Dermis blood vessel endothelial cell (primary cell): ENCODE measurements at regions not wholly inside any gene's neighbourhood (a gene's known extent, or its start where the extent isn't known, plus 50 kb on each side); places are given as distances from the start of the nearest gene placed in this dataset.
A peak's percentile ranks its signal among the peaks of the same experiment; 100 is the strongest.
"Not testable (repeated sequence)": the region's sequence is repeated elsewhere in the genome, so short reads cannot be mapped to it uniquely, and the experiment has no call there.

ENCODE experiments used
- DNase-seq: peaks from one replicate; pipeline ENCODE4 v3.0.0; 2010

DNA sequence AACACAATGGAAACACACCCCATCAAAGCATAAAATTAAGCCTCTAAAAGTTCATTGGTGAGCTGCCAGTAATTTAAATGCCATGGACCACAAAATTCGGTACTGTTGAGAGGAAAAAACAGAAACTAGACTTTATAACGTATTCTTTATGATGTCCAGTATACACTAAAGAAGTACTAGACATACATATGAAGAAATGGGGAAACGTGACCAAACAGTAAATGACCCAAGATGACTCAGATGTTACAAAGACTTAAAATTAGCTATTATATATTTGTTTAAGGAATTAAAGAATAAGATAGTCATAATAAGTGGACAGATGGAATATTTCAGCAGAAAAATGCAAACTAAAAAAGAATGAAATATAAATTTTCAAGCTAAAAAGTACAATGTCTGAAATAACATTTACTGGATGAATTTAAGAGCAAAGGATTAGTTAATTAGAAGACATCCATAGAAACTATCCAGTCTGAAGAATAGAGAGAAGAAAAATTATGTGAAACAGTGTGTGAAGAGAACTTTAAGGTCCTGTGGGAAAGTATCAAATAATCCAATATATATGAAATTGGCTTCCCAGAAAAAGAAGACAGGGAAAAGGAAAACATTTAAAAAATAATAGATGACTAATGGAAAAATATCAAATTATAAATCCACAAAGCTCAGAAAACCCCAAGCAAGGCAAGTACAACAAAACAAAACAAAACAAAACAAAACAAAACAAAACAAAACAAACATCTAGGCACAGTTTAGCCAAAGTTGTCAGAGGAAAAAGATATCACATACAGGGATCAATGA lies 69.4 kb downstream of the SAMD9 start:
- no peak for DNase-seq

- no peak for DNase-seq
These were observed 70.2 kb downstream of the SAMD9 start for GRCh38 chr7:93047514-93048099.

GRCh38 chr7:93046641-93047040 lies 71.1 kb downstream of the SAMD9 start:
- no peak for DNase-seq

- DNase-seq, result peak; percentile 23
These were observed 73.5 kb downstream of the SAMD9 start for GRCh38 chr7:93044147-93044810.

DNA sequence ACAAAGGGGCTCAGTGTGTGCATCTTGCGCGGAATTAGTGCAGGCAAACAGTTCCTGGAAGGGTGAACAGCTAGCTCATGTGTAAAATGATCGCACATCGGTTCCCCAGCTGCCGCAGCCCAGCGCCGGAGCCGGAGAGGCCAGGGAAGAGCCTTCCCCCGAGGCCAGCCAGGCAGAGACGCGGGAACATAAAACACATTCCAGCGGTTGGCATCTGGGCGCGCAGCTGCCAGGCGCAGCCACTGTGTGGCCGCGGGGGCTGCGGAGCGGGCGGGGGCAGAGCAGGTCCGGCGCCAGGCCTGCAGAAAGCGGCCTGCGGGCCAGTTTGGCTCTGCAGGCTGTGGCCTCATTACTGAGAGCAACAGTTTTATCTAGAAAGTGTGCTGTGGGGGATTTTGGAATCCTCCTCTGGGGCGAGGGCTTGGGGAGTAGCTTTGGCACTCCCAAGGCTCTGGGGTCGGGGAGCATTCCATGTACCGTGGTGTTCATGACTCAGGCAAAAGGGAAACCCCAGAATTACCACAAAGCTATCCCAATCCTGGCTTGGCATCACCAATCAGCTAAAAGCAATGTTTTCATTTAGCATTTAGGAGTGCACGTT lies 74.3 kb downstream of the SAMD9 start:
- DNase-seq, result peak; percentile 22

DNA sequence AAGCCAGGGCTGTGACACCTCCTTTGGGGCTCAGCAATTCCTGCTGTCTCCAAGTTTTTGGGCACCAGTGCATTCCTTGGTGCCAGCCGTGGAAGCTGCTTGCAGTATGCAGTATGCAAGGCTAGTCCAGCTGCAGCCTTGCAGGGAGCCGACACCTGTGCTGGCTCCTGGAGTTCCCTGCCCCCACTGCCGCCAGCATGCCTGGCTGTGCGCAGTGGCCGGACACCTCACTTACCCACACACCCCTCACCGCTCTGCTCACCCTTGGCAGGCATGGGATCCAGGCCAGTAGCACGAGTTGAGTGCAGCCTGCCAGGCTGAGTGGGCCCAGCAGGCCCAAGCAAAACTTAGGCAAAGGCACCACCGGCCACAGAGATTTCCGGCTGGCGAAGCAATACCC lies 77.4 kb downstream of the SAMD9 start:
- no peak for DNase-seq

- DNase-seq, result no peak
These were observed 78.0 kb downstream of the SAMD9 start for GRCh38 chr7:93039786-93040185.

DNA sequence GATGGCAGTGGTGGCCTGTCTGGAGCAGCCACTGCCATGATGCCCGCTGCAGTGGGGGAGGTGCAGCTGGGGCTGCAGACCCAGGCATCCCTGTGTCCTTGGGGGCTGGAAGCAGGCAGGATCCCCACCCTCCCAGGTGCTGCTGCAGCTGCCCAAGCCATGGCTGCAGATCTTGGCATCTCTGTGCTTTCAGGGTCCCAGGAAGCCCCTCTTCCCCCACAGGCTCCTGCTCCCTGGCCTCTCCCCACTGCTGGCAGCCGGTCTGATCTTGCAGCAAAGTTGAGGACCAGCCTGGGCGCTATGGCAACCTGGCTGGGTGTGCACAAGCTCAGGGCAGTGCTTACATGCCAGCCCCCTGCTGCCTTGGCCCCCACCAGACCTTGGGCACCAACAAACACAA lies 78.5 kb downstream of the SAMD9 start:
- no peak for DNase-seq

DNA sequence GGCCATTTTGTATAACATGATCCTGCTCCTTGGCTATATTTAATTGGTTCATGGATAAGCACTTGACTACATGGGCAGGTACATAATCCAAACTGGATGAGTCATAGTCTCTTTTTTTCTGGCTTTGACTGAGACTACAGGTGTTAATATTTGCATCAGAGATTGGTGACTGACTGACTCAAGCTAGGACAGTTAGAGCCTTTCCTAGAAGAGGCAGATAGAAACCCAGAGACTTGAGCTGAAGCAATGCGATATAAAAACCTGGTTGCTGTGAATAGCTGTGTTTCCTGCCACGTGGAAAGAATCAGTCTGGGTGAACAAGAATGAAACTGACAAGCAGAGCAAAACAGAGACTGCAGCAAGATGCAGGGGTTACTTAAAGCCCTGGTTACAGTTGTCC lies 81.0 kb downstream of the SAMD9 start:
- DNase-seq, result no peak

DNA sequence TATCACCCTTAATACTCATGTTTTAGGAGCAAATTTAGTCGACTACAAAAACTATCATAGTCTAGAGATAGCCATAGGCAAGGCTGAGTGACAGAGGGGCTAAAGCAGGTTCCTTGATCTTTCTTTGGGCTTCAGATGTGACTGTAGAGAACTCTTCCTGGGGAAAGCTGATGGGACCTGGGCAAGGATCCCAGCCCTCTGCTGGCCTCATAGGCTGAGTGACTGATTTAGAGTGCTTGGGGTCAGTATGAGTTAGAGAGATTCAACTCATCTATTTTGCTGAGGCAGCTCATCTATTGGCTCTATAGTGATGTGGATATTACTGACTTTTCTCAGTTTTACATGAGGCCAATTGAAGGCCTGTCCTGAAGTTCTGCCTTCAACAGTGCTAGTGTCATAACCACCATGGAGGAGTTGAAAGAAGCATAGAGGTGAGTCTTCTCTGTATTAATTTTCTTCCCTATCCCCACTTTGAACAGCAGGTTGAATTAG lies 81.6 kb downstream of the SAMD9 start:
- no peak for DNase-seq

GRCh38 chr7:93031795-93032194 lies 86.0 kb downstream of the SAMD9 start:
- no peak for DNase-seq

- DNase-seq, result no peak
These were observed 87.1 kb downstream of the SAMD9 start for GRCh38 chr7:93030605-93031225.

- no peak for DNase-seq
These were observed 88.7 kb downstream of the SAMD9 start for GRCh38 chr7:93029056-93029455.

GRCh38 chr7:93028610-93029009 lies 89.2 kb downstream of the SAMD9 start:
- DNase-seq, result no peak

- DNase-seq, result no peak
These were observed 90.7 kb downstream of the SAMD9 start for GRCh38 chr7:93027044-93027443.

DNA sequence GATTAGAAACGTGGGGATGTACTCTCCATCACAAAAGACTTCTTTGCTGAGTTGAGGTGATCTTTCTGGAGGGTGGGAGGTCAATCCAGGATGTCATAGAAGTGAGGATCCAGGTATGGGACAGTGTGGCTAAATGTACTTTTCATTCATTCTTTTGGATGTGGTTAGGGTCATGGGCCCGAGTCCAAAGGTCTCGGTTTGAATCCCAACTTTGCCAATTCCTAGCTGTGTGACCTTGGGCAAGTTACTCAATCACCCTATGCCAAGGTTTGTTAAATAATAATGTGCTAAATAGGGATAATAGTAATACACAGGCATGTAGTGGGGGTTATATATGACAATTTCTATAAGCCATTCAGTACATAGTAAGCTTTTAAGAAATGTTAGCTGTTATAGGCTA lies 91.4 kb downstream of the SAMD9 start:
- DNase-seq, result no peak

GRCh38 chr7:93025389-93025788 lies 92.4 kb downstream of the SAMD9 start:
- no peak for DNase-seq

GRCh38 chr7:93022931-93023478 lies 94.8 kb downstream of the SAMD9 start:
- DNase-seq, result not testable (repeated sequence)

DNA sequence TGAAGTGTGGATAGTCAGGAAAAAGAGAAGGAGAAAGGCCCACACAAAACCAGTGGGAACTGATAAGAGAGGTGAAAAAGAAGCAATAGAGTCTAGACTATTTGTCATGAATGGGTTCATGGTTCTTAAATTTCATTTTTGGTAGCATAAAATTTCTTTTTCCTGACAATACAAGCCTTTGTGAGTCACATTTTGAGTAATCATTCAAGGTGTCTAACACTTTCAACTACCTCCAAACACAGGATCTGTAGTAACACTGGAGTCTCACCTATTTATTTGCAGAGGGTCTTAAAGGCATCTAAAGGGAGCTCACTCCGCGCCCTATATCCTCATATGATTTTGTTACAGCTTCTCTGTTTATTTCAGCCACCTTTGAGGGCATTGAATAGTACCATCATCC lies 96.0 kb downstream of the SAMD9 start:
- DNase-seq, result no peak

- no peak for DNase-seq
These were observed 99.1 kb downstream of the SAMD9 start for GRCh38 chr7:93018716-93019115.

DNA sequence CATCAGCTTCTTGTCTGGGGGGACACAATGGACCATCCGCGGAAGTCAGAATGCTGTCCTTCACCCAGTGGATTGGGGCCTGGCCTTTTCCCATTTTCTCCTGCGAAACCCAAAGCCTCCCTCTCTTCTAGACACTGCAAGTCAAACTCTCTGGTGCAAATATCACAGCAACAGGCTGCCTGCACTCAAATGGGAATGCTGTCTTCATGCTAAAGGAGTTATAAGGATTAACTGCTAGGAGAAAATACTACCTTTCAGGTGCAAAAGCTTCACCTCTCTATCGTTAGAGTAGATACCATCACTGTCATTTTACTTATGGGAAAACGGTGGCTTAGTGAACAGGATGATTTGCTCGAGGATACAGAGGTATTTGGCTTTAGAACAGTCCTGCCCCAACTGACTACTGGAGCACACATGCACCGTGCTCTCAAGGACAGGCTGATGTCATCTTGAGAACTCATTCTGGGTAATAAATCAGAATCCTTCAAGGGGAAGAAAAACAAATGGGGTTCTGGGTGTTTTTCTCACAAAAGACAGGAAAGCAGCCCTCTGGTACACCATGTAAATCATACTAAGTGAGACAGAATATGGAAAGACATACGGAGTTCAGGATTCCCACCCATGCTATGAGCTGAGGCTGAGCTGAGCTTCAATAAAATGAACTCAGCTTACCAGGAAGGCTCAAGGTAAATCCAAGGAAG lies 100.9 kb downstream of the SAMD9 start:
- DNase-seq, result peak; percentile 44
